ENCODE measurements at regions not wholly inside any gene's neighbourhood (a gene's known extent, or its start where the extent isn't known, plus 50 kb on each side); places are given as distances from the start of the nearest gene placed in this dataset.

GRCh38 chr11:123378096-123378495 is 52.0 kb upstream of the GRAMD1B start:
- no peak overlapping the region for H3K4me3 ChIP-seq
- DNase-seq (ENCODE audit: extremely low spot score), result no peak
- H3K9me3 ChIP-seq, result no peaks in the 10 kb centered on the region
- H3K27me3 ChIP-seq, result no peaks in the 10 kb centered on the region
- H3K27ac ChIP-seq (replicated peaks in 1 of 4), result no peak overlapping the region
- intact Hi-C loops (cut with DNase I), result no loop called here
- 88% methylated on average over 3 of the region's 3 CpGs for WGBS
- TF ChIP-seq CTCF (IDR thresholded peaks at IDR 0.05) (no peak), POLR2A (IDR thresholded peaks at IDR 0.05; ENCODE audit: low read depth) (no peak), POLR2AphosphoS5 (IDR thresholded peaks at IDR 0.05) (no peak), EP300 (IDR thresholded peaks at IDR 0.05) (no peak)
- no peaks in the 10 kb centered on the region for H3K36me3 ChIP-seq
- peaks cover 0 to 13% (median 4%) of the 10 kb centered on the region in 4 donors for H3K4me1 ChIP-seq

GRCh38 chr11:123377355-123377754 is 52.7 kb upstream of the GRAMD1B start:
- H3K27me3 ChIP-seq, result no peaks in the 10 kb centered on the region
- intact Hi-C loops (cut with DNase I), result no loop called here

GRCh38 chr11:123375832-123376231 is 54.2 kb upstream of the GRAMD1B start:
- no peaks in the 10 kb centered on the region for H3K36me3 ChIP-seq
- H3K27me3 ChIP-seq, result no peaks in the 10 kb centered on the region
- no peak overlapping the region for H3K27ac ChIP-seq (replicated peaks in 1 of 4)
- peaks cover 0 to 13% (median 4%) of the 10 kb centered on the region in 4 donors for H3K4me1 ChIP-seq
- intact Hi-C loops (cut with DNase I), result no loop called here
- no peaks in the 10 kb centered on the region for H3K9me3 ChIP-seq
- DNase-seq (ENCODE audit: extremely low spot score), result no peak
- TF ChIP-seq POLR2AphosphoS5 (IDR thresholded peaks at IDR 0.05) (no peak), CTCF (IDR thresholded peaks at IDR 0.05) (no peak), EP300 (IDR thresholded peaks at IDR 0.05) (no peak), POLR2A (IDR thresholded peaks at IDR 0.05; ENCODE audit: low read depth) (no peak)
- no peak overlapping the region for H3K4me3 ChIP-seq
- WGBS, result 69% methylated on average over 3 of the region's 3 CpGs

More at GRCh38 chr11:123377355-123377754, 52.7 kb upstream of the GRAMD1B start:
- no peak for DNase-seq (ENCODE audit: extremely low spot score)
- Histone ChIP-seq H3K4me3 (no peak overlapping the region), H3K27ac (replicated peaks in 1 of 4) (no peak overlapping the region), H3K9me3 (no peaks in the 10 kb centered on the region), H3K4me1 (peaks cover 0 to 13% (median 4%) of the 10 kb centered on the region in 4 donors), H3K36me3 (no peaks in the 10 kb centered on the region)
- WGBS, result 82% methylated on average over 5 of the region's 5 CpGs
- TF ChIP-seq POLR2A (IDR thresholded peaks at IDR 0.05; ENCODE audit: low read depth) (no peak), POLR2AphosphoS5 (IDR thresholded peaks at IDR 0.05) (no peak), CTCF (IDR thresholded peaks at IDR 0.05) (no peak), EP300 (IDR thresholded peaks at IDR 0.05) (no peak)

- H3K27me3 ChIP-seq, result no peaks in the 10 kb centered on the region
- H3K4me3 ChIP-seq, result no peak overlapping the region
- TF ChIP-seq POLR2AphosphoS5 (IDR thresholded peaks at IDR 0.05) (no peak), POLR2A (IDR thresholded peaks at IDR 0.05; ENCODE audit: low read depth) (no peak), EP300 (IDR thresholded peaks at IDR 0.05) (no peak), CTCF (IDR thresholded peaks at IDR 0.05) (no peak)
- peaks cover 0 to 13% (median 4%) of the 10 kb centered on the region in 4 donors for H3K4me1 ChIP-seq
- no peaks in the 10 kb centered on the region for H3K9me3 ChIP-seq
- H3K36me3 ChIP-seq, result no peaks in the 10 kb centered on the region
- no peak for DNase-seq (ENCODE audit: extremely low spot score)
- no peak overlapping the region for H3K27ac ChIP-seq (replicated peaks in 1 of 4)
- WGBS, result 74% methylated on average over 5 of the region's 5 CpGs
- intact Hi-C loops (cut with DNase I), result no loop called here
Measured at GRCh38 chr11:123374622-123374968, 55.5 kb upstream of the GRAMD1B start.

All from esophagus muscularis mucosa (tissue), 4 donors.